ENCODE measurements at regions not wholly inside any gene's neighbourhood (a gene's known extent, or its start where the extent isn't known, plus 50 kb on each side); places are given as distances from the start of the nearest gene placed in this dataset.

DNA sequence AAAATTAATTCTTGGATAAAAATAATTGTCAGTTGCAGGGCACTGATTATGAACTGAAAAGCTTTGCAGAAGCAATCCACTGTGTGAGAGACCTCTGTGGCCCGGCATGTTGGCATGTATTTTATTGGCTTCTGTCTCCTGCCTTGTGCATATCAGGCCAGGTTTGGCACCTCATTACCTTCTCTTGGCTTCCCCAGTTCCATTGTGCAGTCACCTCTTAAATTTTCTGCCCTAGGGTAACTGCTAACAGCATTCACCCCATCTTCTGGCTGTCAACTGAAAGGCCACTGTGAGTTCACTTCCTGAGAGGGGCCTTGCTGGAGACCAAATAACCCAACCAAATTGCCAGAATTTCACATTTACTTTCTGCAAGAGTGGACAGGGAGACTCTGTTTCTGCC, 92.7 kb upstream of the RARB start:
- DNase-seq (ENCODE audit: low read depth): no peak
- TF ChIP-seq, protein P1, sequence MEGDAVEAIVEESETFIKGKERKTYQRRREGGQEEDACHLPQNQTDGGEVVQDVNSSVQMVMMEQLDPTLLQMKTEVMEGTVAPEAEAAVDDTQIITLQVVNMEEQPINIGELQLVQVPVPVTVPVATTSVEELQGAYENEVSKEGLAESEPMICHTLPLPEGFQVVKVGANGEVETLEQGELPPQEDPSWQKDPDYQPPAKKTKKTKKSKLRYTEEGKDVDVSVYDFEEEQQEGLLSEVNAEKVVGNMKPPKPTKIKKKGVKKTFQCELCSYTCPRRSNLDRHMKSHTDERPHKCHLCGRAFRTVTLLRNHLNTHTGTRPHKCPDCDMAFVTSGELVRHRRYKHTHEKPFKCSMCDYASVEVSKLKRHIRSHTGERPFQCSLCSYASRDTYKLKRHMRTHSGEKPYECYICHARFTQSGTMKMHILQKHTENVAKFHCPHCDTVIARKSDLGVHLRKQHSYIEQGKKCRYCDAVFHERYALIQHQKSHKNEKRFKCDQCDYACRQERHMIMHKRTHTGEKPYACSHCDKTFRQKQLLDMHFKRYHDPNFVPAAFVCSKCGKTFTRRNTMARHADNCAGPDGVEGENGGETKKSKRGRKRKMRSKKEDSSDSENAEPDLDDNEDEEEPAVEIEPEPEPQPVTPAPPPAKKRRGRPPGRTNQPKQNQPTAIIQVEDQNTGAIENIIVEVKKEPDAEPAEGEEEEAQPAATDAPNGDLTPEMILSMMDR (IDR thresholded peaks at IDR 0.05; ENCODE audit: low read depth, low read length, missing control alignments): no peak
- in situ Hi-C loops (cut with HindIII; ENCODE audit: low sequenced_read_pairs): loop anchor here (5.0 kb wide), 1 partner anchor 62 kb away; no protein-coding TSS in a partner anchor
- H3K4me3 ChIP-seq (ENCODE audit: low read depth, low read length): no peak overlapping the region

DNA sequence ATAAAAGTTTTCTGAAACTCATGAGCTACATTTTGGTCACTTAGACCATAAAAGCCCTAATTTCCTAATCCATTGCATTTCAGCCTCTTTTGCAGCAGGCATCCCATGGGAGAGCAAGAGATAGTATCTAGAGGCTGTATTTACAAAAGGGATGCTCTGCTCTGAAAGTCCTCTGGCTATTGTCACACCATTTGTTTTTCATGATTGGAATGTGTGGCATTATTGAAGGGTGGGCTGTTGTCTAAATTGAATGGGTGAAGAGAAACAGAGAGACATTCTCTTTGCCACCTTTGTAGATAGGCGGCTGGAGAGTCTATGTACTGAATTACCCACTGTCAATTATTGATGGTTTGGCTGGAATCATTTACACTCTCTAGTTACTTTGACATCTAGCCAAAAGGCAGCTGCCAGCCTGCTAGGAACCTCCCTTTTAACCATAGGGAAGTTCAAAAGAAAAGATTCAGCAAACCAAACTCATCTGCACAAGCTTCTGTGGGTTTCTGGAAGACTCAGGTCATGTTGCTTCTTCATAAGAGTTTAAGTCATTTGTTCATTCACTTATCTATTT, 89.8 kb upstream of the RARB start:
- no peak overlapping the region for H3K4me3 ChIP-seq (ENCODE audit: low read depth, low read length)
- in situ Hi-C loops (cut with HindIII; ENCODE audit: low sequenced_read_pairs): loop anchor here (5.0 kb wide), 1 partner anchor 59 kb away; no protein-coding TSS in a partner anchor
- DNase-seq (ENCODE audit: low read depth): no peak
- TF ChIP-seq, protein P1 (IDR thresholded peaks at IDR 0.05; ENCODE audit: low read depth, low read length, missing control alignments): no peak

DNA sequence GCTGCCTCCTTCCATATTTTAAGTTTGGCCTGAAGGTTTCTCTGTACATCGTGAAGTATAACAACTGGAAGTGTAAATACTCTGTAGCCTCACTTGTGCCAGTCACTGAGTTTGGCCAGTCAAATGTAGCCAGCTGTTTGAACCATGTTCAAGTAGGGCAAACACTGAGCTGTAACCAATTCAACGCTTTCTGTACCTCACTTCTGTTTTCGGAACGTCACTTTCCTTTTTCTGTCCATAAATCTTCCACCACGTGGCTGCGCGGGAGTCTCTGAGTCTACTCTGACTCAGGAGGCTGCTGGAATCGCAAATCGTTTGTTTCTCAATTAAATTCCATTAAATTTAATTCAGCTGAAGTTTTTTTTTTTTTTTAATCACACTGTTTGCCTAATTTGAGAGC, 88.8 kb upstream of the RARB start:
- TF ChIP-seq, protein P1 (IDR thresholded peaks at IDR 0.05; ENCODE audit: low read depth, low read length, missing control alignments): no peak
- DNase-seq (ENCODE audit: low read depth): no peak
- H3K4me3 ChIP-seq (ENCODE audit: low read depth, low read length): no peak overlapping the region
- in situ Hi-C loops (cut with HindIII; ENCODE audit: low sequenced_read_pairs): loop anchor here (5.0 kb wide), 1 partner anchor 58 kb away; no protein-coding TSS in a partner anchor

DNA sequence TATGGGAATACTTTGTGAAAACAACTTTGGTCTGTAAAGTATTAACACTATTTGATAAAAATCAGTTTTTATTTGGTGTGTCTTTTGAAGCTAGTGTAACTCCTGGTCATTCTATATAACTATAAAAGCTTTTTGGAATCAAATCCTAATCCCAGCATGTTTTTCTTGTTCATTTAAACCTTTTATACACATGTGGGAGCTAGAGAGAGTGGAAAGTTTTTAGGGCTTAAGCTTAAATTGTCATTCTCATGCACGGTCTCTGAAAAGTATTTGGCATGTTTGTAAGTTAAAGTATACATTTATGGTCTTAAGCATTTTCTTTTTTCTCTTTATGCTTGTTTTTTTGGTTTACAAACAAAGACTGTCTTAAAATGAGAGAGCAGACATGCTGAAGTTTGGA, 83.4 kb upstream of the RARB start:
- no peak for DNase-seq (ENCODE audit: low read depth)
- H3K4me3 ChIP-seq (ENCODE audit: low read depth, low read length): no peak overlapping the region
- TF ChIP-seq, protein P1 (IDR thresholded peaks at IDR 0.05; ENCODE audit: low read depth, low read length, missing control alignments): no peak
- in situ Hi-C loops (cut with HindIII; ENCODE audit: low sequenced_read_pairs): no loop called here

DNA sequence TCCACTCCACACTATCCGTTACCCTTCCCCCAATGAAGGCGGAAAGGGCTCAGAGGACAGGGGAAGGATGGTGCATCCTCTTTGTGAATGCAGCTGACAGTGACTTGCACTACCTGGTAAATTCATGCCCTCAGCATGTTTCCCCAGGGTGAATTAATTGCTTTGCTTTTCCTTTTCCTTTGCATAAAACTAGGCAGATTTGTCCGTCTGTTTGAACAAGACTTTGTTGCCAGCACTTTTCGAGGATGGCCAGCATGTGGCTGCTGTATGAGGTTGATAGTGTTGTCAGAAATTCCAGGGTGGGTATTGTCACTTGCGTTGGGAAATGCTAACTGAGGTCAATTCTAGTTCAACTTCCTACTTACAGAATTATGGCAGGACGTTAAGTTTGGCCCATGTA, 79.0 kb upstream of the RARB start:
- no peak for DNase-seq (ENCODE audit: low read depth)
- H3K4me3 ChIP-seq (ENCODE audit: low read depth, low read length): no peak overlapping the region
- in situ Hi-C loops (cut with HindIII; ENCODE audit: low sequenced_read_pairs): no loop called here
- TF ChIP-seq, protein P1 (IDR thresholded peaks at IDR 0.05; ENCODE audit: low read depth, low read length, missing control alignments): no peak

DNA sequence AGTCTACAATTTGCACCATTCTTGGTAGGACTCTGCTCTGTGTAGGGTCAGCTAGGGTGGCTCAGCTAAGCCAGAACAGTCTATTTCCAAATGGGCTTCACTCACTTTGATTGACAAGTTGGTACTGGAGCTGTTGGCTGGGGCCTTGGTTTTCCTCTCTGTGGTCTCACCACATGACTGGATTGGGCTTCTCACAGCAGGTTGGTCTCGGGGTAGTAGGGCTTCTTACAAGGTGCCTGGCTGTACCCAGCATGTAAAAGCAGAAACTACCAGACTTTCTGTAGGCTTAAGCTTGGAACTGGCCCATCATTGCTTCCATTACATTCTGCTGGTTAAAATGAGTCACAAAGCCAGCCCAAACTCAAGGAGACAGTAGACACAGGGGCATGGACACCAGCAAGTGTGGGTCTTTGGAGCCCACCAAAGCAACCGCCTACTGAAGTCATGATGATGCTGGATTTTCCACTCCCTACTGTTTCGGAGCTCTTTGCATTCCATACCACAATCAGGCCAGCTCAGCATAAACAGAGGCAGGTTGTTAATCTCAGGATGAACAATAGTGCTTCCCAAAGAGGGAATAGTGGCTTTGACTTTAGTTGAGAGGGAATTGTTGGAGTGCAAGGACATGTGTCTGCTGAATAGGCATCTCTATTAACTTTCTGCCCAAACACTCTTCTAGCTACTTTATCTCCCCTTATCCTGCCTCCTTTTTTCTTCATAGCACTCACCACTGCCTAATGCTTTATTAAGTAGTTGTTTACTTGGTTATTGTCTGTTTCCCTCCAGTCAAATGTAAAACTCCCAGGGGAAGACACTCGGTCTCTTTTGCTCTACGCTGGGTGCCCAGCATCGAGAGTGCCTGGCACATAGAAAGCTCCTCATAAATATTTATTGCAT, 78.0 kb upstream of the RARB start:
- no peak overlapping the region for H3K4me3 ChIP-seq (ENCODE audit: low read depth, low read length)
- DNase-seq (ENCODE audit: low read depth): no peak
- TF ChIP-seq, protein P1 (IDR thresholded peaks at IDR 0.05; ENCODE audit: low read depth, low read length, missing control alignments): no peak
- in situ Hi-C loops (cut with HindIII; ENCODE audit: low sequenced_read_pairs): no loop called here

Data from astrocyte of the cerebellum (primary cell).